NCI-H748 (cell line): ENCODE measurements at regions not wholly inside any gene's neighbourhood (a gene's known extent, or its start where the extent isn't known, plus 50 kb on each side); places are given as distances from the start of the nearest gene placed in this dataset.

Source experiments
- DNase-seq: peaks from one replicate; lab custom pipeline; 2025; ENCODE audit not compliant: unreplicated experiment; lab: John Stamatoyannopoulos, UW

GRCh38 chr6:119626884-119627619 lies 277.5 kb upstream of the MAN1A1 start:
- DNase-seq = no peak

GRCh38 chr6:119620846-119621555 lies 271.4 kb upstream of the MAN1A1 start:
- no peak for DNase-seq

GRCh38 chr6:119614138-119614537 lies 264.6 kb upstream of the MAN1A1 start:
- DNase-seq = no peak

GRCh38 chr6:119612911-119613381 lies 263.4 kb upstream of the MAN1A1 start:
- DNase-seq = no peak

- no peak for DNase-seq
Measured at GRCh38 chr6:119612176-119612891, 262.8 kb upstream of the MAN1A1 start.

GRCh38 chr6:119610754-119611153 lies 261.2 kb upstream of the MAN1A1 start:
- DNase-seq = no peak

- no peak for DNase-seq
Measured at GRCh38 chr6:119610265-119610664, 260.7 kb upstream of the MAN1A1 start.

GRCh38 chr6:119609865-119610264 lies 260.3 kb upstream of the MAN1A1 start:
- no peak for DNase-seq

GRCh38 chr6:119608994-119609393 lies 259.4 kb upstream of the MAN1A1 start:
- no peak for DNase-seq

- DNase-seq = no peak
Measured at GRCh38 chr6:119604124-119604523, 254.6 kb upstream of the MAN1A1 start.

GRCh38 chr6:119603501-119603900 lies 253.9 kb upstream of the MAN1A1 start:
- no peak for DNase-seq

- no peak for DNase-seq
Measured at GRCh38 chr6:119602215-119603178, 252.9 kb upstream of the MAN1A1 start.

- DNase-seq = no peak
Measured at GRCh38 chr6:119598883-119599282, 249.3 kb upstream of the MAN1A1 start.

- no peak for DNase-seq
Measured at GRCh38 chr6:119594907-119595306, 245.3 kb upstream of the MAN1A1 start.

GRCh38 chr6:119591235-119591634 lies 241.7 kb upstream of the MAN1A1 start:
- DNase-seq = no peak

GRCh38 chr6:119590066-119590465 lies 240.5 kb upstream of the MAN1A1 start:
- no peak for DNase-seq

GRCh38 chr6:119587537-119587936 lies 238.0 kb upstream of the MAN1A1 start:
- no peak for DNase-seq

- DNase-seq = no peak
Measured at GRCh38 chr6:119586250-119586882, 236.8 kb upstream of the MAN1A1 start.

- DNase-seq = no peak
Measured at GRCh38 chr6:119584088-119584487, 234.5 kb upstream of the MAN1A1 start.

GRCh38 chr6:119581220-119581619 lies 231.7 kb upstream of the MAN1A1 start:
- no peak for DNase-seq
